ENCODE measurements at regions not wholly inside any gene's neighbourhood (a gene's known extent, or its start where the extent isn't known, plus 50 kb on each side); places are given as distances from the start of the nearest gene placed in this dataset.

DNA sequence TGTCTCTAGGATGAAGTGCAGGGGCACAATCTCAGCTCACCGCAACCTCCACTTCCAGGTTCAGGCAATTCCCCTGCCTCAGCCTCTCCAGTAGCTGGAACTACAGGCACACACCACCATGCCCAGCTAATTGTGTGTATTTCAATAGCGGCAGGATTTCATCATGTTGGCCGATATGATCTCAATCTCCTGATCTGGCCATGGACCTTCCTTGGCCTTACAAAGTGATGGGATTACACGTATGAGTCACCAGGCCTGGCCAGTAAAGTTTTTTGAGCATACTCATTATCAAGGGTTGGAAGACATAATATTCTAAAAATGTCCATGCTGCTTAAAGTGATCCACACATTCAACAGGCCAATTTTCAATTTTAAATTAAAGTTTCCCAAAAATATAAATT lies 914.4 kb upstream of the TSPY4 start:
- DNase-seq, result no peak

DNA sequence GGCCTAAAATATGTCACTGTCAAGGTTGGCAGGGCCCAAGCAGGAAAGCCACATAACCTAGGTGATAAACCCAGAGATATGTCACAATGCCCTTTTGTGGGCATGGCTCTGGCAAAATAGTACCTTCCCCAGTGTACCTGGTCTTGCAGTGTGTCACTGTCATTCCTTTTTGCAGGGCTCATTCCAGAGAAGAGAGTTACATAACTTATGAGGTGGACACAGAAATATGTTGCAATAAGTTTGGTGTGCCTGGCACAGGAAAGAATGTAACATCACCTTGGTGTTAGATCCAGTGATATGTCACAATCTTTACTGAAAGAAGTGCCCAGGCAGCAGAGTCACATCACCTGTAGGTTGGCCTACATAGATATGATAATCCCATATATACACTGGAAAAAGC lies 910.8 kb upstream of the TSPY4 start:
- no peak for DNase-seq

DNA sequence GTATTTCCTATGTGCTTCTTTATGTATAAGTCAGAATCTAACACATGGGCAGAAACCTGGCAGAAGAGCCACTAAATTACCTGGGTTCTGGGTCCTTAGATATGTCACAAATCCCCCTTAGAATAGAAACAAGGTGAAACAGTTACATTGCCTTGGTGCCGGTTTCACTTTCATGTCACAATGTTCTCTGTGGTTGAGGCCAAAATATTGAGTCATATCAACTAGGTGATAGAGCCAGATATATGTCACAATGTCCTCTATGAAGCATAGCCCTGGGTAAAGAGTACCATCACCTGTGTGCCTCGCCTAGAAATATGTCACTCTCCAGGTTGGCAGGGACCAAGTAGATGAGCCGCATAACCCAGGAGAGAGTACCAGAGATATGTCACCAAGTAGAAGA lies 899.8 kb upstream of the TSPY4 start:
- DNase-seq, result no peak

DNA sequence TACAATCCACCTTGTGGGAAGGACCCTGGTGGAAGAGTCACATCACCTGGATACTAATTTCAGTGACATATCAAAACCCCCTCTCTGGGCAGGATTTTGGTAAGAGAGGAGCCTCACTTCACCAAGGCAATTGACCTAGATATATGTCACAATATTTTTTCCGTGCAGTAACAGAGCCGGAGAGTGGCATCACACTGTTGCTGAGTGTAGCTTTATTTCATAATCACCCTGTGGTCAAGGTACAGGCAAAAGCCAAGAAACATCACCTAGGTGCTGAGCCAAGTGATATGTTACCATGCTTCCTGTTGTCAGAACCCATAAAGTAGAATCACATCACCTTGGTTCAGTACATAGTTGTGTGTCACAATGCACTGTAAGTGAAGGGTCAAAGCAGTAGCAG lies 895.2 kb upstream of the TSPY4 start:
- no peak for DNase-seq

GRCh38 chrY:8452963-8453362 lies 884.3 kb upstream of the TSPY4 start:
- DNase-seq, result no peak

GRCh38 chrY:8466813-8467212 lies 870.5 kb upstream of the TSPY4 start:
- DNase-seq, result no peak

DNA sequence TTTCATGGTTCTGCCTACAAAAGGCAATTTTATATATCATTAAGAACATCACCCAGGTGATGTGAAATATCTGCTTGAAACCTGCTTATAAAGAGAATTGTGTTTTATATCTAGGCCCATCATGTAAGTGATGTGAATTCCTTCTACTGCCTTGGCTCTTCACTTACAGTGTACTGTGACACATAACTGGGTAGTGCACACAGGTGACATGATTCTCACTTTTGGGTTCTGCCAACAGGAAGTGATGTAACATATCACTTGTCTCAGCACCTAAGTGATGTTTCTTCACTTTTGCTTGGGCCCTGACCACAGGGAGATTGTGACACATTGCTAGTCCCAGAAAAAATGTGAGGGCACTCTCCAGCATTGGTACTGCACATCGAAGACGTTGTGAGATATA lies 867.0 kb upstream of the TSPY4 start:
- DNase-seq, result no peak

DNA sequence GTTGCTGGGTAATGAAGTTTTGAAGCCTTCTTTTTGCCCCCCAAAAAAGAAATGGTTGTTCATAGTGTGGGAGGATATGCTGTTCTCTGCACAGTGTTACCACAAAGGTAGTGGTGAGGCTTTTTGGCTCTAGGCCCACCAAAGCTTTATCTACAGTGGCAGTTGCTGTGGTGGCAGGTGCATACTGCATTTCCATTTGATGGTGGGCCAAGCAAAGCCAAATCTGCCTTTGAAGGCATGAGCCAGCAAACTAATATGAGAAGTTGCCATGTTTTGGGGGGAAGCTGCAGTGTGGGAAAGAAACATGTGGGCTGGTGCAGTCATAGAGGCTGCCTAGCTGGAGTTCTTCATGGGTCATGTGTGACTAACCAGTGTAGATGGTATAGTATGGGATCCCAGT lies 858.1 kb upstream of the TSPY4 start:
- no peak for DNase-seq

DNA sequence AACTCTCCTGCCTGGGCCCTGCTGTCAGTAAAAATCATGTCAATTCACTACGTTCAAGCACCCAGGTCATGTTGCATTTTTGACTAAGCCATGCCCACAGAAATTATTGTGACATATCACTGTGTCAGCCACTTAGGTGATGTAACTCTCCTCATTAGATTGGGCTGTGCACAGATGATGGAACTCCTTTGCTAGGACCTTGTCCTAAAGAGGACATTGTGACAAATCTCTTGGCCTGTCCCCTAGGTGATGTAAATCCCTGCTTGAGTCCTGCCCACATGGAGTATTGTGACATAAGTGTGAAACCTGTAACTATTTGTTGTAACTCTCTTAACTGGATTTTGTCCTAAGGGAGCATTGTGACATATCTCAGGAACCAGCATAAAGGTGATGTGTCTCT lies 848.3 kb upstream of the TSPY4 start:
- no peak for DNase-seq

DNA sequence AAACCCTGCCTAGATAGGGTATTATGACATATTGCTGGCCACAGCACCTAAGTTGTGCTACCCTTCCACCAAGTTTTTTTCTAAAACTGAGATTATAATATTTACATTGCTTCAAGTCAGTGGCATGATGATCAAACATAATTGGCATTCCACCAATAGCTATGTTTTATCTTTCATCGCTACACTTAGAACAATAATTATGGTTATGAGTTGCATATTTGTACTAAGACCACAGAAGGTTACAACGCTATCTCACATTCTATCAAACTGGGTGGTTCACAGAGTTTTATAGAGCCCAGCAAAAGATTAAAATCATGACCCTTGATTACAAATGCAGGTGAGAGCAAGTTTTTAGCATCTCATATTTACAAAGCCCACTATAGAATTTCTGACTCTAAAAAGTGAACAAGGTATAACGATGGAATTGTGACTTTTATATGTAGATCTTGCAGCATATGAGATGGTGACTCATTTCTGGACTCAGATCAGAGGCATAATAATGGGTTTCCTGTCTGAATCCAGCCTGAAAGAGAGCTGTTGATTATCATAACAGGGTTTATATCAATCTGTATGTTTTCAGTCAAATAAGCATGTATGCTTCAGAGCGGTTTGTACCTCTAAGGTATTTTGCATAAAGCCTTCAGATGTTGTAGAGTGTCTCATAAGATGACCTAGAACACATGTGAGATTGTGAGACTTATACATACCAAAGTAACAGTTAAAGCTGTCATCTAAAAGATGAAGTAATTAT lies 847.2 kb upstream of the TSPY4 start:
- DNase-seq, result no peak

- no peak for DNase-seq
Observed at GRCh38 chrY:8494396-8494795, 842.9 kb upstream of the TSPY4 start.

GRCh38 chrY:8495243-8495642 lies 842.0 kb upstream of the TSPY4 start:
- no peak for DNase-seq

- DNase-seq, result no peak
Observed at GRCh38 chrY:8500888-8501287, 836.4 kb upstream of the TSPY4 start.

GRCh38 chrY:8533468-8533867 lies 803.8 kb upstream of the TSPY4 start:
- DNase-seq, result no peak

GRCh38 chrY:8535704-8536103 lies 801.6 kb upstream of the TSPY4 start:
- peak; percentile 2 for DNase-seq

DNA sequence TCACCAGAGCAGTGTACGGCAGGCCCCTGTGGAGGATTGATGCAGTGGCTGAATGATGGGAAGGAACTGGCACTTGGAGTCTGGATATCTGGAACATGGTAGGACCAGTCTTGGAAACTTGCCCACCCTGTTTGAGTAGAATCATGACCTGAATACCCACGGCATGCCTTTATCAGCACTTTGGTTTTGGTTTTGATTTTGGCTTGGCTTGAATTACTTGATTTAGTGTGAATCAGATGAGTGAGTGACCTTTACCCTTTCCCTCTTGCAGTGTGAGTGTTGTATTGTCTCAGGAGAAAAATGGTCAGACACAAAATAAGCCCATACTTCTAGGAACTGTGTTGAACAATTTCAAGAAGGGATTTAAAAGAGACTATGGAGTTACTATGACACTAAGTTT lies 801.0 kb upstream of the TSPY4 start:
- no peak for DNase-seq

GRCh38 chrY:8541306-8541705 lies 796.0 kb upstream of the TSPY4 start:
- peak; percentile 2 for DNase-seq

DNA sequence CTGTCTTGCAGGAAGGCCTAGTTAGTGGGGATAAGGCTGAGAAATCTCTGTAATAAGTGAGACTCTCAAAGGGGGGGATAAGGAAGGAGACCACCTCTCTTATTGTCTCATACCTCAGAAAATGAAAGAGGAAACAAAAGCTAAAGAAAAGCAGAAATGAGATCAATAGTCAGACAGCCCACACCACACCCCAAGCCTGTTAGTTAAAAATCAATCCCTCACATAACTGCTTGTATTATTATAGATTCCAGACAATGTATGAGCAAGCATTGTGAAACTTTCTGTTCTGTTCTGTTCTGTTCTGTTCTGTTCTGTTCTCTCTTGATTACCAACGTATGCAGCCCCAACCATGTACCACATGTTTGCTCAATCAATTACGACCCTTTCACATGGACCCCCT lies 792.5 kb upstream of the TSPY4 start:
- no peak for DNase-seq

DNA sequence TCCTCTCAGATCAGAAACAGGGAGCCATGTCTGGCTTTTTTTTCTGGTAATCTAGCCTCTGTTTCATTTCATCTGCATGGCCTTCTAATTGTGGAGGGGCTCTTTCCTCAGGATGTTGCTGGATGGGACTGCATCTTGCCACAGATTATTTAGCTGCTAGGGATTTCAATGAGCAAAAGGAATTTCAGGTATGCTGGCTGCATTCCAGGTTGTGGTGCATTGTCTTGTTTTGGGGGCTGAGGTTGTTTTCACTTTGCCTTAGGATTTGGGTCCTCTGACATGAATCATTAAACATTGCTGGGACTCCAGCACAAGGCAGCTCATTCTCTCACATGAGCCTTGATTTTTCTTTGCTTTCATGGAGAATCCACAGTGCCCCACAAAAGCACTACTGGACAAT lies 789.3 kb upstream of the TSPY4 start:
- no peak for DNase-seq

- DNase-seq, result no peak
Observed at GRCh38 chrY:8551323-8551722, 785.9 kb upstream of the TSPY4 start.

DNA sequence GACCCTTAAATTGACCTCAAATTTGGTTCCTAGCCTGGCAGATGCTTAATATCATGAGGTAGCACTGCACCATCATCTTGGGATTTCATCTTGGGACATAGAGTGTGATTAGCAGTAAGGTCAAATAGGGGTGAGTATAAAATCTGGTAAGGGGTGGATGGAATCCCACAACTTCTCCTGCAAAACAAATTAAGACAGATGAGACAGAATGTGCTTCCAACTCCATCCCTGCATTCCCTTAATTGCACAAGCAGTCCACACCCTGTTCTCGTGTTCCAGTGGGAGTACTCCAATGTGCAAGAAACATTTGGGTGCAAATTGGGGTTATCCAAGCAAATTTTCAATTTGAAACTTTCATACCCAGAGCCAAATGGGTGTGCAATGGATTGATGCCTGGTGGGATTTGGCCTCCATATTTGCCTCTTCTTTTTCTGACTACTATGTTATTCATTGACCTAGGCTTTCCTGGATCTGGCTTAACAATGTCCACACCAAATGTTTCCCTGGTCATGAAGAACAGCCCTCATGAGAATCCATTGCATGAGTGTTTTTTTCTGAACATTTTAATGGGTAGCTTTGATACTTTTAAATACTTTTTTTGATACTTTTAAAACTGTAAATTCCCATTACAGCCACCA lies 785.0 kb upstream of the TSPY4 start:
- no peak for DNase-seq

GRCh38 chrY:8553614-8554013 lies 783.6 kb upstream of the TSPY4 start:
- DNase-seq, result no peak

GRCh38 chrY:8561385-8561784 lies 775.9 kb upstream of the TSPY4 start:
- DNase-seq, result no peak

GRCh38 chrY:8562456-8563090 lies 774.7 kb upstream of the TSPY4 start:
- DNase-seq, result no peak

DNA sequence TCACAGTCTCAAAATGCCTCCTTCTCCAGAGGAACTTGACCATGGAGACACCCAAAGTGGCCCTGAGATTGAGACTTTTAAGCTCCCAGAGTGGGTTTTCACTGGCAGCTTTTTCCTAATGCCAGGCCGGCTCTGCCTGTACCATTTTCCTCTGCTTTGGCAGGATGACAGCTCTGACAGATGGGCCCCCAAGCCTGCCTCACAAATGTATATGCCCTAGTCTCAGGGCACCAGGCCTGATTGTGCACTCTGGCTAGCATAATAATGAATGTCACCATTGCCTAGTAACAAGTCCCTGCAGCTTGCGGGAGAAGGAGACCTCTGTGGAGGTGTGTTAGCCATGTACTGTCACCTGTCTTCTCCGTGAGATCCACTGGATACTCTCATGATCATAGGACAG lies 772.8 kb upstream of the TSPY4 start:
- DNase-seq, result no peak
